Caco-2 (cell line): ENCODE measurements at regions not wholly inside any gene's neighbourhood (a gene's known extent, or its start where the extent isn't known, plus 50 kb on each side); places are given as distances from the start of the nearest gene placed in this dataset.

ENCODE experiments used
- BruUV-seq: library from RNA; stranded (reverse); fragments of 400-500 nt; replicated peaks from 2 replicates; lab custom pipeline; 2021; lab: Mats Ljungman, UMichigan
- CTCF ChIA-PET: fragments of 300-600 bp; sonication (Branson Sonifier 250); formaldehyde crosslinking; loops from one replicate; lab custom pipeline; 2022; ENCODE audit warnings: antibody characterized with exemption; lab: Charles Lee
- POLR2A ChIA-PET: fragments of 300-600 bp; sonication (Branson Sonifier 250); formaldehyde crosslinking; loops from one replicate; lab custom pipeline; 2022; ENCODE audit warnings: antibody characterized with exemption; lab: Charles Lee
- DNase-seq, 2 experiments: peaks; one replicate each; pipeline versions ENCODE4 v3.0.0 to v3.0.0-alpha.2; 2020 to 2022
- H3K27me3 ChIP-seq: replicated peaks from 2 replicates; pipeline ENCODE4 v1.6.0; 2011; ENCODE audit warnings: low read length; ENCODE audit not compliant: control insufficient read depth, insufficient read depth
- H3K36me3 ChIP-seq: 2 replicates; pipeline ENCODE4 v1.5.1; 2011; ENCODE audit warnings: low read length; ENCODE audit not compliant: control insufficient read depth, insufficient read depth
- H3K4me1 ChIP-seq: fragments of 250-450 bp; sonication (Bioruptor Pico); 2 replicates; pipeline ENCODE4 v1.5.1; 2020; ENCODE audit warnings: mild to moderate bottlenecking
- H3K4me3 ChIP-seq: 2 replicates; pipeline ENCODE4 v1.5.1; 2011; ENCODE audit warnings: low read depth, mild to moderate bottlenecking, control low read depth, low read length
- H3K9me3 ChIP-seq: fragments of 250-450 bp; sonication (Bioruptor Pico); 2 replicates; pipeline ENCODE4 v1.5.1; 2020; ENCODE audit warnings: mild to moderate bottlenecking, moderate library complexity
- H3K27ac Mint-ChIP-seq: one replicate; pipeline ENCODE4 v1.8.0; 2022; ENCODE audit warnings: mixed read lengths; ENCODE audit not compliant: unreplicated experiment
- H3K27me3 Mint-ChIP-seq: one replicate; pipeline ENCODE4 v1.8.0; 2022; ENCODE audit warnings: mixed read lengths; ENCODE audit not compliant: insufficient read depth, unreplicated experiment
- H3K36me3 Mint-ChIP-seq: one replicate; pipeline ENCODE4 v1.8.0; 2022; ENCODE audit warnings: mild to moderate bottlenecking, mixed read lengths; ENCODE audit not compliant: insufficient read depth, unreplicated experiment
- H3K4me1 Mint-ChIP-seq: one replicate; pipeline ENCODE4 v1.8.0; 2022; ENCODE audit warnings: low read depth, mixed read lengths; ENCODE audit not compliant: unreplicated experiment
- H3K4me3 Mint-ChIP-seq: one replicate; pipeline ENCODE4 v1.8.0; 2022; ENCODE audit warnings: mild to moderate bottlenecking, moderate library complexity, mixed read lengths; ENCODE audit not compliant: unreplicated experiment
- H3K9me3 Mint-ChIP-seq: one replicate; pipeline ENCODE4 v1.8.0; 2022; ENCODE audit warnings: mixed read lengths; ENCODE audit not compliant: unreplicated experiment
- intact Hi-C: fragments of 100-400 bp; cut with micrococcal nuclease; formaldehyde crosslinking; loops from one replicate; pipeline ENCODE4 v1.10.0; 2022; ENCODE audit not compliant: unreplicated experiment
- TF ChIP-seq, protein P1 (sequence below), 2 experiments: fragments of 200-600 bp in 1 of 2; IDR thresholded peaks; 1 replicate in 1 of 2; 2 replicates in 1 of 2; pipeline versions ENCODE4 v1.5.1 to v1.8.0; 2011 to 2022; ENCODE audit warnings: antibody characterized with exemption in 1 of 2, control low read depth in 1 of 2, inconsistent platforms in 1 of 2, low read depth in 1 of 2, low read length in 1 of 2, mild to moderate bottlenecking in 1 of 2, moderate library complexity in 1 of 2; ENCODE audit not compliant: insufficient read depth in 1 of 2, severe bottlenecking in 1 of 2, unreplicated experiment in 1 of 2

GRCh38 chr12:115694564-115694963 lies 582.9 kb downstream of the MED13L start:
- H3K36me3 Mint-ChIP-seq: no peaks in the 10 kb centered on the region
- H3K9me3 Mint-ChIP-seq: no peaks in the 10 kb centered on the region
- POLR2A ChIA-PET: no interaction called here

GRCh38 chr12:115693970-115694369 lies 583.5 kb downstream of the MED13L start:
- Histone ChIP-seq H3K36me3 (no peaks in the 10 kb centered on the region), H3K4me1 (no peaks in the 10 kb centered on the region), H3K4me3 (no peak overlapping the region), H3K27me3 (no peaks in the 10 kb centered on the region), H3K9me3 (no peaks in the 10 kb centered on the region)
- Mint-ChIP-seq H3K4me3 (no peak overlapping the region), H3K36me3 (no peaks in the 10 kb centered on the region), H3K9me3 (no peaks in the 10 kb centered on the region), H3K4me1 (no peaks in the 10 kb centered on the region), H3K27ac (no peak overlapping the region), H3K27me3 (no peaks in the 10 kb centered on the region)
- BruUV-seq: no TSS peak
- ChIA-PET CTCF (no interaction called here), POLR2A (no interaction called here)
- TF ChIP-seq, protein P1, sequence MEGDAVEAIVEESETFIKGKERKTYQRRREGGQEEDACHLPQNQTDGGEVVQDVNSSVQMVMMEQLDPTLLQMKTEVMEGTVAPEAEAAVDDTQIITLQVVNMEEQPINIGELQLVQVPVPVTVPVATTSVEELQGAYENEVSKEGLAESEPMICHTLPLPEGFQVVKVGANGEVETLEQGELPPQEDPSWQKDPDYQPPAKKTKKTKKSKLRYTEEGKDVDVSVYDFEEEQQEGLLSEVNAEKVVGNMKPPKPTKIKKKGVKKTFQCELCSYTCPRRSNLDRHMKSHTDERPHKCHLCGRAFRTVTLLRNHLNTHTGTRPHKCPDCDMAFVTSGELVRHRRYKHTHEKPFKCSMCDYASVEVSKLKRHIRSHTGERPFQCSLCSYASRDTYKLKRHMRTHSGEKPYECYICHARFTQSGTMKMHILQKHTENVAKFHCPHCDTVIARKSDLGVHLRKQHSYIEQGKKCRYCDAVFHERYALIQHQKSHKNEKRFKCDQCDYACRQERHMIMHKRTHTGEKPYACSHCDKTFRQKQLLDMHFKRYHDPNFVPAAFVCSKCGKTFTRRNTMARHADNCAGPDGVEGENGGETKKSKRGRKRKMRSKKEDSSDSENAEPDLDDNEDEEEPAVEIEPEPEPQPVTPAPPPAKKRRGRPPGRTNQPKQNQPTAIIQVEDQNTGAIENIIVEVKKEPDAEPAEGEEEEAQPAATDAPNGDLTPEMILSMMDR (IDR thresholded peaks at IDR 0.05; ENCODE audit: insufficient read depth in 1 of 2, low read depth in 1 of 2, low read length in 1 of 2, severe bottlenecking in 1 of 2, unreplicated experiment in 1 of 2): no peak
- DNase-seq: no peak
- intact Hi-C loops: no loop called here

More at GRCh38 chr12:115694564-115694963, 582.9 kb downstream of the MED13L start:
- Histone ChIP-seq H3K4me3 (no peak overlapping the region), H3K36me3 (no peaks in the 10 kb centered on the region), H3K4me1 (no peaks in the 10 kb centered on the region), H3K9me3 (no peaks in the 10 kb centered on the region), H3K27me3 (no peaks in the 10 kb centered on the region)
- Mint-ChIP-seq H3K4me3 (no peak overlapping the region), H3K4me1 (no peaks in the 10 kb centered on the region), H3K27ac (no peak overlapping the region), H3K27me3 (no peaks in the 10 kb centered on the region)
- no peak for DNase-seq
- no TSS peak for BruUV-seq
- TF ChIP-seq, protein P1 (IDR thresholded peaks at IDR 0.05; ENCODE audit: insufficient read depth in 1 of 2, low read depth in 1 of 2, low read length in 1 of 2, severe bottlenecking in 1 of 2, unreplicated experiment in 1 of 2): no peak
- intact Hi-C loops: no loop called here
- CTCF ChIA-PET: interaction anchor here (0.6 kb wide), 1 partner anchor 21 kb away, joined by 10 read pairs; no protein-coding TSS in a partner anchor

DNA sequence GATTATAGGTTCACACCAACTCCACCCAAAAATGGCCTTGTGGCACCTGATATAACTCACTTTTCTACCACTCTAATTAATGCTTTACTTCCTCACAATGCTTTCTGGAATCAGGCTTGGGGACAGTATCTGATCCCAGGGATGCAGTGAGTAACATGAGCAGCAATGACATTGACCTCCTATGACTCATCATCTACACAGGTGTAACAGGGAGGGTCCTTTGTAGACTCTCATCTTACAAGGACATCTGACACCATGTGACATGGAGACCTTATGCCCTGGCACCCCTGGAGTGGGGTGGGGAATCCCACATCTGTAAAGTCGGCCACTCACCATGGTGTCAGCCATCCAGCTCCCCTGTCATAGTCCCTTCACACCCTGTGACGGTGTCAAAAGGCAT lies 586.4 kb downstream of the MED13L start:
- POLR2A ChIA-PET: no interaction called here
- CTCF ChIA-PET: no interaction called here
- Histone ChIP-seq H3K4me1 (no peaks in the 10 kb centered on the region), H3K36me3 (no peaks in the 10 kb centered on the region), H3K4me3 (no peak overlapping the region), H3K9me3 (no peaks in the 10 kb centered on the region), H3K27me3 (no peaks in the 10 kb centered on the region)
- Mint-ChIP-seq H3K4me3 (no peak overlapping the region), H3K36me3 (no peaks in the 10 kb centered on the region), H3K9me3 (no peaks in the 10 kb centered on the region), H3K27me3 (no peaks in the 10 kb centered on the region), H3K27ac (no peak overlapping the region), H3K4me1 (no peaks in the 10 kb centered on the region)
- no peak for DNase-seq
- TF ChIP-seq, protein P1 (IDR thresholded peaks at IDR 0.05; ENCODE audit: insufficient read depth in 1 of 2, low read depth in 1 of 2, low read length in 1 of 2, severe bottlenecking in 1 of 2, unreplicated experiment in 1 of 2): no peak
- intact Hi-C loops: no loop called here
- BruUV-seq: no TSS peak
